Gastroesophageal sphincter (tissue), 3 donors: ENCODE measurements at regions not wholly inside any gene's neighbourhood (a gene's known extent, or its start where the extent isn't known, plus 50 kb on each side); places are given as distances from the start of the nearest gene placed in this dataset.

Experiments
- CTCF ChIP-seq, 4 experiments: fragments of 200-600 bp in 2 of 4; fragments of 450-650 bp in 2 of 4; sonication (generic) in 1 of 4; IDR thresholded peaks; one replicate each; pipeline ENCODE4 v1.5.1; 2017 to 2019; ENCODE audit warnings: antibody characterized with exemption in 4 of 4, mild to moderate bottlenecking in 2 of 4, moderate library complexity in 2 of 4
- POLR2A ChIP-seq, 2 donors: fragments of 450-650 bp; IDR thresholded peaks; one replicate each; pipeline ENCODE4 v1.6.1; 2017; ENCODE audit warnings: antibody characterized with exemption in 2 of 2, mild to moderate bottlenecking in 2 of 2, moderate library complexity in 1 of 2

GRCh38 chr6:81380718-81381338, 371.7 kb downstream of the TENT5A start:
- no peak for TF ChIP-seq POLR2A (IDR thresholded peaks at IDR 0.05)
- no peak for TF ChIP-seq CTCF (IDR thresholded peaks at IDR 0.05)
